ENCODE measurements at regions not wholly inside any gene's neighbourhood (a gene's known extent, or its start where the extent isn't known, plus 50 kb on each side); places are given as distances from the start of the nearest gene placed in this dataset.

- no peaks in the 10 kb centered on the region for H3K27me3 ChIP-seq (ENCODE audit: control insufficient read depth, insufficient read depth, low read length)
- no peaks in the 10 kb centered on the region for H3K9me3 ChIP-seq (ENCODE audit: control insufficient read depth, low read length)
- H3K4me1 ChIP-seq = peaks cover 5% of the 10 kb centered on the region
- H3K4me3 ChIP-seq (ENCODE audit: low read depth, low read length) = no peak overlapping the region
- no peaks in the 10 kb centered on the region for H3K79me2 ChIP-seq
- no peak overlapping the region for H3K9ac ChIP-seq
- no peaks in the 10 kb centered on the region for H3K36me3 ChIP-seq (ENCODE audit: control insufficient read depth, insufficient read depth, low read length)
- H3K27ac ChIP-seq = no peak overlapping the region
- H2AFZ ChIP-seq = peak overlapping the region; percentile 18
- H3K4me2 ChIP-seq (ENCODE audit: low read length) = no peak overlapping the region
- TF ChIP-seq, protein P1, sequence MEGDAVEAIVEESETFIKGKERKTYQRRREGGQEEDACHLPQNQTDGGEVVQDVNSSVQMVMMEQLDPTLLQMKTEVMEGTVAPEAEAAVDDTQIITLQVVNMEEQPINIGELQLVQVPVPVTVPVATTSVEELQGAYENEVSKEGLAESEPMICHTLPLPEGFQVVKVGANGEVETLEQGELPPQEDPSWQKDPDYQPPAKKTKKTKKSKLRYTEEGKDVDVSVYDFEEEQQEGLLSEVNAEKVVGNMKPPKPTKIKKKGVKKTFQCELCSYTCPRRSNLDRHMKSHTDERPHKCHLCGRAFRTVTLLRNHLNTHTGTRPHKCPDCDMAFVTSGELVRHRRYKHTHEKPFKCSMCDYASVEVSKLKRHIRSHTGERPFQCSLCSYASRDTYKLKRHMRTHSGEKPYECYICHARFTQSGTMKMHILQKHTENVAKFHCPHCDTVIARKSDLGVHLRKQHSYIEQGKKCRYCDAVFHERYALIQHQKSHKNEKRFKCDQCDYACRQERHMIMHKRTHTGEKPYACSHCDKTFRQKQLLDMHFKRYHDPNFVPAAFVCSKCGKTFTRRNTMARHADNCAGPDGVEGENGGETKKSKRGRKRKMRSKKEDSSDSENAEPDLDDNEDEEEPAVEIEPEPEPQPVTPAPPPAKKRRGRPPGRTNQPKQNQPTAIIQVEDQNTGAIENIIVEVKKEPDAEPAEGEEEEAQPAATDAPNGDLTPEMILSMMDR (IDR thresholded peaks at IDR 0.05) = no peak
These were observed 165.1 kb upstream of the SLC24A3 start for GRCh38 chr20:19047040-19047950.

DNA sequence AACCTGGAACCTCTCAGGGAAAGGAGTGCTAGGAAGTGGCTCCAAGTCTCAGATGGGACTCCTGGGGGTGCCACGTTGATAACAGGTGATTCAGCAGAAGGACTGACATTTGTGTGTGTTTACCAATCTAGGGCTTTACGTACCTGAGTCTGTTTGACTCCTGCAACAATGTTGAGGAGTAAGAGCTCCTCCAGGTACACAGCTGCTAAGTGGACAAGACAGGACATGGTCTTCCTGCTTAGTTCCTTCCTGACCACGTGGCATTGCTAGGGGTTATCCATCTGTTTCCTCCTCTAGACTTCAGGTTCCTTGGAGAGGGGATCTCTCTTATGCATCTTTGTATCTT lies 164.5 kb upstream of the SLC24A3 start:
- no peak overlapping the region for H3K9ac ChIP-seq
- H3K4me3 ChIP-seq (ENCODE audit: low read depth, low read length) = no peak overlapping the region
- peaks cover 5% of the 10 kb centered on the region for H3K4me1 ChIP-seq
- H3K27ac ChIP-seq = no peak overlapping the region
- H3K4me2 ChIP-seq (ENCODE audit: low read length) = no peak overlapping the region
- no peaks in the 10 kb centered on the region for H3K27me3 ChIP-seq (ENCODE audit: control insufficient read depth, insufficient read depth, low read length)
- no peak overlapping the region for H2AFZ ChIP-seq
- TF ChIP-seq, protein P1 (IDR thresholded peaks at IDR 0.05) = no peak
- no peaks in the 10 kb centered on the region for H3K9me3 ChIP-seq (ENCODE audit: control insufficient read depth, low read length)
- no peaks in the 10 kb centered on the region for H3K79me2 ChIP-seq
- no peaks in the 10 kb centered on the region for H3K36me3 ChIP-seq (ENCODE audit: control insufficient read depth, insufficient read depth, low read length)

GRCh38 chr20:19048995-19049501 lies 163.4 kb upstream of the SLC24A3 start:
- Histone ChIP-seq H2AFZ (no peak overlapping the region), H3K79me2 (no peaks in the 10 kb centered on the region), H3K9me3 (ENCODE audit: control insufficient read depth, low read length) (no peaks in the 10 kb centered on the region), H3K27ac (no peak overlapping the region), H3K4me3 (ENCODE audit: low read depth, low read length) (no peak overlapping the region), H3K4me2 (ENCODE audit: low read length) (no peak overlapping the region), H3K36me3 (ENCODE audit: control insufficient read depth, insufficient read depth, low read length) (no peaks in the 10 kb centered on the region), H3K4me1 (peaks cover 5% of the 10 kb centered on the region), H3K27me3 (ENCODE audit: control insufficient read depth, insufficient read depth, low read length) (no peaks in the 10 kb centered on the region), H3K9ac (no peak overlapping the region)
- TF ChIP-seq, protein P1 (IDR thresholded peaks at IDR 0.05) = no peak

DNA sequence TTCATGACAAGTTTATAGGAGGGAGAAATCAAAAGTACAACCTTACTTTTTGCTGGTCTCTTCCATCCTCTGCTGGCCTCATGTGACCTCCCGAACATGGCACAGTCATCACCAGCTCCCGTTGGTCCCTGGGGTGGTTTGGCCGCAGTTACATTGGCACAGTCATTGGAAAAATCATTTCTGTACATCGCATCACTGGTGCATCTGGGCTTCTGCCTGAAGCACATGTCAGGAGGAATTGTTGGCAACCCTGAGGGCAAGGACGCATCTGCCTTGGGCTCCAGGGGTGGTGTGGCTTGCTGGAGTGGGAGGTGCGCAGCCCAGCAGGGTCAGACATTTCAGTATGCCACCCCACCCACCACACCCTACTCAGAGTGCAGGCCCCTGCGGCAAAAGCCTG lies 162.9 kb upstream of the SLC24A3 start:
- Histone ChIP-seq H3K4me1 (peaks cover 5% of the 10 kb centered on the region), H3K9me3 (ENCODE audit: control insufficient read depth, low read length) (no peaks in the 10 kb centered on the region), H3K4me3 (ENCODE audit: low read depth, low read length) (no peak overlapping the region), H3K9ac (no peak overlapping the region), H3K4me2 (ENCODE audit: low read length) (no peak overlapping the region), H3K79me2 (no peaks in the 10 kb centered on the region), H2AFZ (no peak overlapping the region), H3K27me3 (ENCODE audit: control insufficient read depth, insufficient read depth, low read length) (no peaks in the 10 kb centered on the region), H3K27ac (no peak overlapping the region), H3K36me3 (ENCODE audit: control insufficient read depth, insufficient read depth, low read length) (no peaks in the 10 kb centered on the region)
- TF ChIP-seq, protein P1 (IDR thresholded peaks at IDR 0.05) = no peak
